Liver (tissue), 8 donors: ENCODE measurements at regions not wholly inside any gene's neighbourhood (a gene's known extent, or its start where the extent isn't known, plus 50 kb on each side); places are given as distances from the start of the nearest gene placed in this dataset.

ENCODE experiments used
- DNase-seq: peaks from one replicate; pipeline ENCODE4 v3.0.0-alpha.2; 2017; ENCODE audit warnings: low spot score
- H3K27ac ChIP-seq, 2 donors: one replicate each; pipeline ENCODE4 v1.7.0; 2013; ENCODE audit warnings: inconsistent platforms in 2 of 2, low read length in 2 of 2, control low read depth in 1 of 2, low read depth in 1 of 2, mild to moderate bottlenecking in 1 of 2
- H3K27me3 ChIP-seq, 4 donors: one replicate each; pipeline versions ENCODE4 v1.6.1 to v1.7.0; 2013; ENCODE audit warnings: low read length in 3 of 4, inconsistent platforms in 1 of 4, mild to moderate bottlenecking in 1 of 4, moderate library complexity in 1 of 4; ENCODE audit not compliant: control insufficient read depth in 4 of 4, insufficient read depth in 4 of 4
- H3K36me3 ChIP-seq, 4 donors: one replicate each; pipeline versions ENCODE4 v1.6.1 to v1.7.0; 2013; ENCODE audit warnings: low read length in 3 of 4, mild to moderate bottlenecking in 3 of 4, low read depth in 1 of 4, moderate library complexity in 1 of 4; ENCODE audit not compliant: control insufficient read depth in 4 of 4, insufficient read depth in 3 of 4
- H3K4me1 ChIP-seq, 4 donors: one replicate each; pipeline versions ENCODE4 v1.6.1 to v1.7.0; 2013; ENCODE audit warnings: low read length in 3 of 4, mild to moderate bottlenecking in 3 of 4, moderate library complexity in 1 of 4; ENCODE audit not compliant: control insufficient read depth in 4 of 4, insufficient read depth in 4 of 4
- H3K4me3 ChIP-seq, 3 donors: one replicate each; pipeline versions ENCODE4 v1.6.1 to v1.7.0; 2013; ENCODE audit warnings: low read length in 3 of 3, control low read depth in 1 of 3, low read depth in 1 of 3, mild to moderate bottlenecking in 1 of 3
- H3K9ac ChIP-seq, 2 donors: one replicate each; pipeline ENCODE4 v1.7.0; 2013; ENCODE audit warnings: low read length in 2 of 2, mild to moderate bottlenecking in 2 of 2, moderate library complexity in 2 of 2, control low read depth in 1 of 2, low read depth in 1 of 2
- H3K9me3 ChIP-seq, 4 donors: one replicate each; pipeline versions ENCODE4 v1.6.1 to v1.7.0; 2013; ENCODE audit warnings: low read length in 3 of 4; ENCODE audit not compliant: control insufficient read depth in 4 of 4
- CTCF ChIP-seq: fragments of 150-350 bp; IDR thresholded peaks from 2 replicates; pipeline ENCODE4 v1.5.1; 2017; ENCODE audit warnings: improper control_type of control experiment, low read depth, low read length; ENCODE audit not compliant: missing input control
- EGR1 ChIP-seq, 2 donors: IDR thresholded peaks; 2 replicates each; pipeline ENCODE4 v1.6.1; 2016 to 2018; ENCODE audit warnings: antibody characterized with exemption in 2 of 2, low read depth in 2 of 2
- FOXA1 ChIP-seq: IDR thresholded peaks from 2 replicates; pipeline ENCODE4 v1.6.1; 2016; ENCODE audit warnings: antibody characterized with exemption
- FOXA2 ChIP-seq: IDR thresholded peaks from 2 replicates; pipeline ENCODE4 v1.6.1; 2016; ENCODE audit warnings: antibody characterized with exemption
- GABPA ChIP-seq, 2 donors: IDR thresholded peaks in 1 of 2; conservative IDR thresholded peaks in 1 of 2; 2 replicates each; pipeline ENCODE4 v1.6.1; 2016; ENCODE audit warnings: antibody characterized with exemption in 2 of 2, mild to moderate bottlenecking in 1 of 2, moderate library complexity in 1 of 2
- HNF4A ChIP-seq, 2 donors: conservative IDR thresholded peaks; 2 replicates each; pipeline ENCODE4 v1.6.1; 2016; ENCODE audit warnings: antibody characterized with exemption in 2 of 2, mild to moderate bottlenecking in 2 of 2
- HNF4G ChIP-seq: IDR thresholded peaks from 2 replicates; pipeline ENCODE4 v1.6.1; 2016; ENCODE audit warnings: antibody characterized with exemption
- JUND ChIP-seq, 2 donors: IDR thresholded peaks; 2 replicates each; pipeline ENCODE4 v1.6.1; 2016; ENCODE audit warnings: antibody characterized with exemption in 2 of 2
- NR2F2 ChIP-seq: IDR thresholded peaks from 2 replicates; pipeline ENCODE4 v1.6.1; 2016; ENCODE audit warnings: antibody characterized with exemption
- RAD21 ChIP-seq, 2 donors: IDR thresholded peaks; 2 replicates each; pipeline ENCODE4 v1.6.1; 2016; ENCODE audit warnings: antibody characterized with exemption in 2 of 2, mild to moderate bottlenecking in 2 of 2
- RXRA ChIP-seq, 2 donors: IDR thresholded peaks; 2 replicates each; pipeline ENCODE4 v1.6.1; 2017 to 2018; ENCODE audit warnings: antibody characterized with exemption in 2 of 2, mild to moderate bottlenecking in 1 of 2
- SP1 ChIP-seq: IDR thresholded peaks from 2 replicates; pipeline ENCODE4 v1.6.1; 2018; ENCODE audit warnings: antibody characterized with exemption, mild to moderate bottlenecking
- TAF1 ChIP-seq: conservative IDR thresholded peaks from 2 replicates; pipeline ENCODE4 v1.6.1; 2016; ENCODE audit warnings: antibody characterized with exemption, mild to moderate bottlenecking
- YY1 ChIP-seq: IDR thresholded peaks from 2 replicates; pipeline ENCODE4 v1.6.1; 2016; ENCODE audit warnings: antibody characterized with exemption, mild to moderate bottlenecking
- WGBS: extraction: QIAGEN DNeasy Blood & Tissue Kit; methylation state at CpG from one replicate; pipeline ENCODE4 v1.1.7; 2013; 5-methylcytosine and 5-hydroxymethylcytosine counted together
- TF ChIP-seq, protein P1 (sequence below): IDR thresholded peaks from 2 replicates; pipeline ENCODE4 v1.6.1; 2016; ENCODE audit warnings: antibody characterized with exemption, mild to moderate bottlenecking
- TF ChIP-seq, protein P2 (sequence below): IDR thresholded peaks from 2 replicates; pipeline ENCODE4 v1.6.1; 2016; ENCODE audit warnings: antibody characterized with exemption
- TF ChIP-seq, protein P3 (sequence below): IDR thresholded peaks from 2 replicates; pipeline ENCODE4 v1.6.1; 2016; ENCODE audit warnings: antibody characterized with exemption
- TF ChIP-seq, protein P4 (sequence below): IDR thresholded peaks from 2 replicates; pipeline ENCODE4 v1.6.1; 2016; ENCODE audit warnings: antibody characterized with exemption
- donor health status: healthy.
- donor health status: healthy.
- donor health status: healthy.
- donor health status: healthy.
- donor health status: healthy.

DNA sequence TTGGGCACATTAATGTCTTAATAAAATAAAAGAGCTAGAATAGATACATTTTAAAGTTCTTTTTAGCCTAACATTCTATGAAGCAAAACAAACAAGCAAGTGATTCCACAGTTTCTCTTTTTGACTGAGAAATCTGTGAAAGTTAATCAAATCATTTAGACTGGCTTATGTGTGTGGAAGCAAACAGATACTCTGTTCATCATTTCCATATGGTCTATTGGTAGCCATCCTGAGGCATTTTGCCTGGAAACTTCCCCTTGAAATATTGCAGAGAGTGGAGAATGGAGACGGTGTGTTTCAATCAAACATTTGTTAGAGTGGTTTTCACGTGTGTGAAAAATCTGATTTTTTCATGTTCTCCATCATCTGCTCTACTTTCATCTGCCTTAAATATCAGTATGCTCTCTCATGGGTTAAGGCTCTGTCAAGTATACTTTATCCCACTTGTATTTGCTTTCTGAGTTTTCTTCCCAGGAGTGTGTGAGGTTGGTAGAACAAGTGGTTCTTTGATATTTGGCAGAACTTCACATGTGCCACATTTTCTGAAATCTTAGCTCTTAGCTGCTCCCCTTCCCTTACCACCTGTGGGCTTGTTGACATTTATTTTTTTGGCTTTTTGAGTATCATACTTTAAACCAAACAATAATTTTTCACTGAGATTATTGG is 139.1 kb upstream of the PTGFR start:
- Histone ChIP-seq H3K27me3 (no peaks in the 10 kb centered on the region), H3K36me3 (no peaks in the 10 kb centered on the region), H3K4me3 (no peak overlapping the region), H3K4me1 (no peaks in the 10 kb centered on the region), H3K27ac (no peak overlapping the region), H3K9ac (no peak overlapping the region), H3K9me3 (no peaks in the 10 kb centered on the region)
- TF ChIP-seq SP1 (no peak), NR2F2 (no peak), GABPA (IDR thresholded peaks at IDR 0.05 in 1 of 2, conservative IDR thresholded peaks at IDR 0.05 in 1 of 2) (no peak), HNF4G (no peak), FOXA1 (no peak), HNF4A (conservative IDR thresholded peaks at IDR 0.05) (no peak), JUND (IDR thresholded peaks at IDR 0.05) (no peak), YY1 (no peak), RAD21 (IDR thresholded peaks at IDR 0.05) (no peak), CTCF (no peak), EGR1 (IDR thresholded peaks at IDR 0.05; ENCODE audit: low read depth in 2 of 2) (no peak), TAF1 (no peak), FOXA2 (no peak), RXRA (IDR thresholded peaks at IDR 0.05) (no peak)
- TF ChIP-seq, protein P1, sequence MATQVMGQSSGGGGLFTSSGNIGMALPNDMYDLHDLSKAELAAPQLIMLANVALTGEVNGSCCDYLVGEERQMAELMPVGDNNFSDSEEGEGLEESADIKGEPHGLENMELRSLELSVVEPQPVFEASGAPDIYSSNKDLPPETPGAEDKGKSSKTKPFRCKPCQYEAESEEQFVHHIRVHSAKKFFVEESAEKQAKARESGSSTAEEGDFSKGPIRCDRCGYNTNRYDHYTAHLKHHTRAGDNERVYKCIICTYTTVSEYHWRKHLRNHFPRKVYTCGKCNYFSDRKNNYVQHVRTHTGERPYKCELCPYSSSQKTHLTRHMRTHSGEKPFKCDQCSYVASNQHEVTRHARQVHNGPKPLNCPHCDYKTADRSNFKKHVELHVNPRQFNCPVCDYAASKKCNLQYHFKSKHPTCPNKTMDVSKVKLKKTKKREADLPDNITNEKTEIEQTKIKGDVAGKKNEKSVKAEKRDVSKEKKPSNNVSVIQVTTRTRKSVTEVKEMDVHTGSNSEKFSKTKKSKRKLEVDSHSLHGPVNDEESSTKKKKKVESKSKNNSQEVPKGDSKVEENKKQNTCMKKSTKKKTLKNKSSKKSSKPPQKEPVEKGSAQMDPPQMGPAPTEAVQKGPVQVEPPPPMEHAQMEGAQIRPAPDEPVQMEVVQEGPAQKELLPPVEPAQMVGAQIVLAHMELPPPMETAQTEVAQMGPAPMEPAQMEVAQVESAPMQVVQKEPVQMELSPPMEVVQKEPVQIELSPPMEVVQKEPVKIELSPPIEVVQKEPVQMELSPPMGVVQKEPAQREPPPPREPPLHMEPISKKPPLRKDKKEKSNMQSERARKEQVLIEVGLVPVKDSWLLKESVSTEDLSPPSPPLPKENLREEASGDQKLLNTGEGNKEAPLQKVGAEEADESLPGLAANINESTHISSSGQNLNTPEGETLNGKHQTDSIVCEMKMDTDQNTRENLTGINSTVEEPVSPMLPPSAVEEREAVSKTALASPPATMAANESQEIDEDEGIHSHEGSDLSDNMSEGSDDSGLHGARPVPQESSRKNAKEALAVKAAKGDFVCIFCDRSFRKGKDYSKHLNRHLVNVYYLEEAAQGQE: no peak
- TF ChIP-seq, protein P2, sequence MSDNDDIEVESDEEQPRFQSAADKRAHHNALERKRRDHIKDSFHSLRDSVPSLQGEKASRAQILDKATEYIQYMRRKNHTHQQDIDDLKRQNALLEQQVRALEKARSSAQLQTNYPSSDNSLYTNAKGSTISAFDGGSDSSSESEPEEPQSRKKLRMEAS: no peak
- TF ChIP-seq, protein P3, sequence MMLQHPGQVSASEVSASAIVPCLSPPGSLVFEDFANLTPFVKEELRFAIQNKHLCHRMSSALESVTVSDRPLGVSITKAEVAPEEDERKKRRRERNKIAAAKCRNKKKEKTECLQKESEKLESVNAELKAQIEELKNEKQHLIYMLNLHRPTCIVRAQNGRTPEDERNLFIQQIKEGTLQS: no peak
- TF ChIP-seq, protein P4, sequence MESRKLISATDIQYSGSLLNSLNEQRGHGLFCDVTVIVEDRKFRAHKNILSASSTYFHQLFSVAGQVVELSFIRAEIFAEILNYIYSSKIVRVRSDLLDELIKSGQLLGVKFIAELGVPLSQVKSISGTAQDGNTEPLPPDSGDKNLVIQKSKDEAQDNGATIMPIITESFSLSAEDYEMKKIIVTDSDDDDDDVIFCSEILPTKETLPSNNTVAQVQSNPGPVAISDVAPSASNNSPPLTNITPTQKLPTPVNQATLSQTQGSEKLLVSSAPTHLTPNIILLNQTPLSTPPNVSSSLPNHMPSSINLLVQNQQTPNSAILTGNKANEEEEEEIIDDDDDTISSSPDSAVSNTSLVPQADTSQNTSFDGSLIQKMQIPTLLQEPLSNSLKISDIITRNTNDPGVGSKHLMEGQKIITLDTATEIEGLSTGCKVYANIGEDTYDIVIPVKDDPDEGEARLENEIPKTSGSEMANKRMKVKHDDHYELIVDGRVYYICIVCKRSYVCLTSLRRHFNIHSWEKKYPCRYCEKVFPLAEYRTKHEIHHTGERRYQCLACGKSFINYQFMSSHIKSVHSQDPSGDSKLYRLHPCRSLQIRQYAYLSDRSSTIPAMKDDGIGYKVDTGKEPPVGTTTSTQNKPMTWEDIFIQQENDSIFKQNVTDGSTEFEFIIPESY: no peak
- no peak for DNase-seq
- 88% methylated on average over 2 of the region's 2 CpGs for WGBS
